Mucosa of descending colon (tissue), 3 donors: ENCODE measurements at regions not wholly inside any gene's neighbourhood (a gene's known extent, or its start where the extent isn't known, plus 50 kb on each side); places are given as distances from the start of the nearest gene placed in this dataset.

Experiments used
- ATAC-seq: fragments of 200-7000 bp; cut with Tn5 transposase; one replicate; pipeline ENCODE4 v1.9.1; 2020; ENCODE audit warnings: mild to moderate bottlenecking, moderate library complexity
- DNase-seq, 3 donors: peaks; one replicate each; pipeline ENCODE4 v3.0.0-alpha.2; 2020
- H3K36me3 ChIP-seq: fragments of 200-600 bp; one replicate; pipeline ENCODE4 v1.8.0; 2021; ENCODE audit warnings: low read depth, mild to moderate bottlenecking
- H3K4me1 ChIP-seq: fragments of 200-600 bp; one replicate; pipeline ENCODE4 v1.8.0; 2021; ENCODE audit warnings: low read depth, mild to moderate bottlenecking
- H3K4me3 ChIP-seq: fragments of 200-600 bp; one replicate; pipeline ENCODE4 v1.8.0; 2021; ENCODE audit warnings: mild to moderate bottlenecking
- H3K9me3 ChIP-seq: fragments of 200-600 bp; one replicate; pipeline ENCODE4 v1.8.0; 2021; ENCODE audit warnings: mild to moderate bottlenecking
- intact Hi-C, 2 donors: fragments of 100-400 bp; cut with DNase I in 1 of 2; cut with micrococcal nuclease in 1 of 2; formaldehyde crosslinking; loops; one replicate each; pipeline versions ENCODE4 v1.11.0 to v1.11.1; 2022; cut with DNase I, micrococcal nuclease
- TF ChIP-seq, protein P1 (sequence below): fragments of 200-600 bp; IDR thresholded peaks from one replicate; pipeline ENCODE4 v1.8.0; 2022; ENCODE audit warnings: antibody characterized with exemption, mild to moderate bottlenecking
- donor health status: DM: no; HTN: no; CAD: no; lungs with moderate emphysema.
- donor health status: DM: no; HTN: no; CAD: no.
- donor health status: DM: no; HTN: yes; CAD: no.

GRCh38 chr10:128914681-128915080, 552.4 kb upstream of the MGMT start:
- Histone ChIP-seq H3K4me3 (no peak overlapping the region), H3K9me3 (no peaks in the 10 kb centered on the region), H3K36me3 (no peaks in the 10 kb centered on the region), H3K4me1 (no peaks in the 10 kb centered on the region)
- DNase-seq (no peak), ATAC-seq (no peak)
- TF ChIP-seq, protein P1, sequence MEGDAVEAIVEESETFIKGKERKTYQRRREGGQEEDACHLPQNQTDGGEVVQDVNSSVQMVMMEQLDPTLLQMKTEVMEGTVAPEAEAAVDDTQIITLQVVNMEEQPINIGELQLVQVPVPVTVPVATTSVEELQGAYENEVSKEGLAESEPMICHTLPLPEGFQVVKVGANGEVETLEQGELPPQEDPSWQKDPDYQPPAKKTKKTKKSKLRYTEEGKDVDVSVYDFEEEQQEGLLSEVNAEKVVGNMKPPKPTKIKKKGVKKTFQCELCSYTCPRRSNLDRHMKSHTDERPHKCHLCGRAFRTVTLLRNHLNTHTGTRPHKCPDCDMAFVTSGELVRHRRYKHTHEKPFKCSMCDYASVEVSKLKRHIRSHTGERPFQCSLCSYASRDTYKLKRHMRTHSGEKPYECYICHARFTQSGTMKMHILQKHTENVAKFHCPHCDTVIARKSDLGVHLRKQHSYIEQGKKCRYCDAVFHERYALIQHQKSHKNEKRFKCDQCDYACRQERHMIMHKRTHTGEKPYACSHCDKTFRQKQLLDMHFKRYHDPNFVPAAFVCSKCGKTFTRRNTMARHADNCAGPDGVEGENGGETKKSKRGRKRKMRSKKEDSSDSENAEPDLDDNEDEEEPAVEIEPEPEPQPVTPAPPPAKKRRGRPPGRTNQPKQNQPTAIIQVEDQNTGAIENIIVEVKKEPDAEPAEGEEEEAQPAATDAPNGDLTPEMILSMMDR, result no peak
- intact Hi-C loops, result no loop called here

GRCh38 chr10:128915630-128916029, 551.4 kb upstream of the MGMT start:
- H3K4me1 ChIP-seq, result no peaks in the 10 kb centered on the region
- H3K9me3 ChIP-seq, result no peaks in the 10 kb centered on the region
- intact Hi-C loops, result no loop called here
- no peak for DNase-seq
- ATAC-seq, result no peak
- H3K4me3 ChIP-seq, result no peak overlapping the region
- TF ChIP-seq, protein P1, result no peak
- no peaks in the 10 kb centered on the region for H3K36me3 ChIP-seq

DNA sequence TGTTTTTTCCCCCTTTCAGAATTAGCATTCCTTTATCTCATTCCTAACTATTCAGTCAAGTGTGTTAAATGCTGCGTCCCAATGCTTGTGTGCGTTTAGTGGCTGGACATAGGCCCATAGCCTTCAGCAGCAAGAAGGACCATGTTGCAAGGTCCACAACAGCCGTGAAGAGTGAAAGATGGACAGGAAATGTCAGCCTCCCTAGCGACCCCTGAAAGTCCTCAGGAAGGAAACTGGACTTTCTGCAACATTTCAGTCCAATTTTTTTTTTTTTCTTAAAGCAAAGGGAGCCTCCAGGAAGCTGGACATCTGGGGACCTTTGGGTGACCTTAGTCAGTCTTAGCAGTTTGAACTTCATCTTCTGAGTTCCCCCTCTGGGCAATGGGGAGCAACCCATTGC, 550.7 kb upstream of the MGMT start:
- TF ChIP-seq, protein P1, result no peak
- Histone ChIP-seq H3K4me1 (no peaks in the 10 kb centered on the region), H3K9me3 (no peaks in the 10 kb centered on the region), H3K36me3 (no peaks in the 10 kb centered on the region), H3K4me3 (no peak overlapping the region)
- ATAC-seq (no peak), DNase-seq (no peak)
- intact Hi-C loops, result no loop called here

DNA sequence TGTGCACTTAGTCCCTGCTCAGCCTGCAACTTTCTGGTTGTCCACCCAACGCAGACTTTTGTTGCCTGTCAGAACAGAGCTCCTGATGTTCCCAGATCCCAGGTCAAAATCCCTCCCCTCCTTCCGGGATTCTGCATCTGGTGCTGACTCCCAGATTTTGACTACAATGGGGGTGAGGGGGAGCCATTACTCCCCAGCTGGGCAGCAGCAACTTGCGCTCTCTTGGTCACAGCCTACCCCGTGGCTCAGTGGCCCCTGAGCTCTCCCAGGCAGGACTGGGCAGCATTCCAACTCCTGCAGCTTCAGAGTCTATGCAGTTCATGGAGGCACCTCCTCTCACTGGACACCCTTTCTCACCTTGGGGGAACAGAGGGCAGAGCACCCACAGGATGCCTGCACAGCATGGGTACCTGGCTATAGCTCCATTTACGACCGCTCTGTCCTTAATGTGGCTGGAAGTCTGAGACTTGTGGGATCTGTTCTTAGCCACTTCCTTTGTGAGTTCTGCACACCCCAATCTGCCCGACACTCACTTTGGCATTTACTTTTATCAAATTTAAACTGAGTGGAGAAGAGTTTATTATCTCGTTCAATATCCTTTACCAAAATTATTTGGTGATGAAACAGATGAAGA, 545.5 kb upstream of the MGMT start:
- Histone ChIP-seq H3K9me3 (no peaks in the 10 kb centered on the region), H3K36me3 (no peaks in the 10 kb centered on the region), H3K4me1 (no peaks in the 10 kb centered on the region), H3K4me3 (no peak overlapping the region)
- TF ChIP-seq, protein P1, result no peak
- intact Hi-C loops, result no loop called here
- DNase-seq, result no peak
- no peak for ATAC-seq

GRCh38 chr10:128922172-128922571, 544.9 kb upstream of the MGMT start:
- DNase-seq (no peak), ATAC-seq (no peak)
- H3K4me1 ChIP-seq, result no peaks in the 10 kb centered on the region
- intact Hi-C loops, result no loop called here
- no peak overlapping the region for H3K4me3 ChIP-seq
- no peaks in the 10 kb centered on the region for H3K36me3 ChIP-seq
- no peaks in the 10 kb centered on the region for H3K9me3 ChIP-seq
- TF ChIP-seq, protein P1, result no peak
